Breast epithelium (tissue), 4 donors: ENCODE measurements at regions not wholly inside any gene's neighbourhood (a gene's known extent, or its start where the extent isn't known, plus 50 kb on each side); places are given as distances from the start of the nearest gene placed in this dataset.

Experiments used
- DNase-seq, 2 donors: peaks; one replicate each; pipeline ENCODE4 v3.0.0-alpha.2; 2019; ENCODE audit warnings: low spot score in 2 of 2
- H3K27ac ChIP-seq, 2 donors: fragments of 200-600 bp; sonication (generic) in 1 of 2; one replicate each; pipeline ENCODE4 v1.5.1; 2016 to 2019; ENCODE audit warnings: mild to moderate bottlenecking in 1 of 2
- H3K27me3 ChIP-seq, 2 donors: fragments of 200-600 bp; sonication (generic) in 1 of 2; one replicate each; pipeline versions ENCODE4 v1.5.1 to v1.6.0; 2017 to 2019; ENCODE audit warnings: control low read depth in 1 of 2, mild to moderate bottlenecking in 1 of 2
- H3K36me3 ChIP-seq: fragments of 200-600 bp; one replicate; pipeline ENCODE4 v1.5.1; 2019
- H3K4me1 ChIP-seq, 2 donors: fragments of 200-600 bp; sonication (generic); one replicate each; pipeline ENCODE4 v1.5.1; 2016 to 2019; ENCODE audit warnings: control low read depth in 1 of 2
- H3K4me3 ChIP-seq, 3 donors: fragments of 200-600 bp; sonication (generic); 1 replicate in 2 of 3; 2 replicates in 1 of 3; pipeline ENCODE4 v1.5.1; 2016 to 2019; ENCODE audit warnings: mild to moderate bottlenecking in 3 of 3, moderate library complexity in 2 of 3
- H3K9me3 ChIP-seq, 2 donors: fragments of 200-600 bp; sonication (generic) in 1 of 2; one replicate each; pipeline ENCODE4 v1.5.1; 2016 to 2019; ENCODE audit warnings: control low read depth in 1 of 2
- POLR2A ChIP-seq: fragments of 450-650 bp; IDR thresholded peaks from one replicate; pipeline ENCODE4 v1.6.1; 2016; ENCODE audit warnings: antibody characterized with exemption, mild to moderate bottlenecking, moderate library complexity
- POLR2AphosphoS5 ChIP-seq, 3 donors: sonication (generic); formaldehyde crosslinking; IDR thresholded peaks; one replicate each; pipeline ENCODE4 v1.6.1; 2017; ENCODE audit warnings: antibody characterized with exemption in 3 of 3
- intact Hi-C: fragments of 100-400 bp; cut with DNase I; formaldehyde crosslinking; loops from one replicate; pipeline ENCODE4 v1.15.1; 2023; ENCODE audit warnings: low total_unique reads
- TF ChIP-seq, protein P1 (sequence below), 3 donors: fragments of 450-650 bp; IDR thresholded peaks; one replicate each; pipeline ENCODE4 v1.5.1; 2016 to 2017; ENCODE audit warnings: antibody characterized with exemption in 3 of 3, mild to moderate bottlenecking in 3 of 3, moderate library complexity in 3 of 3

GRCh38 chrX:21056622-21057021 is 317.6 kb upstream of the CNKSR2 start:
- Histone ChIP-seq H3K27ac (no peak overlapping the region), H3K27me3 (no peaks in the 10 kb centered on the region), H3K9me3 (peaks cover 8 to 22% of the 10 kb centered on the region in 2 donors), H3K4me3 (no peak overlapping the region), H3K4me1 (no peaks in the 10 kb centered on the region), H3K36me3 (no peaks in the 10 kb centered on the region)
- TF ChIP-seq POLR2A (no peak), POLR2AphosphoS5 (IDR thresholded peaks at IDR 0.05) (no peak)
- TF ChIP-seq, protein P1, sequence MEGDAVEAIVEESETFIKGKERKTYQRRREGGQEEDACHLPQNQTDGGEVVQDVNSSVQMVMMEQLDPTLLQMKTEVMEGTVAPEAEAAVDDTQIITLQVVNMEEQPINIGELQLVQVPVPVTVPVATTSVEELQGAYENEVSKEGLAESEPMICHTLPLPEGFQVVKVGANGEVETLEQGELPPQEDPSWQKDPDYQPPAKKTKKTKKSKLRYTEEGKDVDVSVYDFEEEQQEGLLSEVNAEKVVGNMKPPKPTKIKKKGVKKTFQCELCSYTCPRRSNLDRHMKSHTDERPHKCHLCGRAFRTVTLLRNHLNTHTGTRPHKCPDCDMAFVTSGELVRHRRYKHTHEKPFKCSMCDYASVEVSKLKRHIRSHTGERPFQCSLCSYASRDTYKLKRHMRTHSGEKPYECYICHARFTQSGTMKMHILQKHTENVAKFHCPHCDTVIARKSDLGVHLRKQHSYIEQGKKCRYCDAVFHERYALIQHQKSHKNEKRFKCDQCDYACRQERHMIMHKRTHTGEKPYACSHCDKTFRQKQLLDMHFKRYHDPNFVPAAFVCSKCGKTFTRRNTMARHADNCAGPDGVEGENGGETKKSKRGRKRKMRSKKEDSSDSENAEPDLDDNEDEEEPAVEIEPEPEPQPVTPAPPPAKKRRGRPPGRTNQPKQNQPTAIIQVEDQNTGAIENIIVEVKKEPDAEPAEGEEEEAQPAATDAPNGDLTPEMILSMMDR (IDR thresholded peaks at IDR 0.05), result no peak
- DNase-seq, result no peak
- intact Hi-C loops, result no loop called here

- H3K27me3 ChIP-seq, result peaks cover 0 to 6% of the 10 kb centered on the region in 2 donors
- no peaks in the 10 kb centered on the region for H3K4me1 ChIP-seq
- intact Hi-C loops, result no loop called here
- TF ChIP-seq POLR2AphosphoS5 (IDR thresholded peaks at IDR 0.05), result no peak
- no peak for TF ChIP-seq POLR2A
- TF ChIP-seq, protein P1 (IDR thresholded peaks at IDR 0.05), result no peak
- H3K36me3 ChIP-seq, result no peaks in the 10 kb centered on the region
- DNase-seq, result no peak
- H3K9me3 ChIP-seq, result no peaks in the 10 kb centered on the region
- H3K27ac ChIP-seq, result no peak overlapping the region
- H3K4me3 ChIP-seq, result no peak overlapping the region
These were observed 327.2 kb upstream of the CNKSR2 start for GRCh38 chrX:21047034-21047455.

DNA sequence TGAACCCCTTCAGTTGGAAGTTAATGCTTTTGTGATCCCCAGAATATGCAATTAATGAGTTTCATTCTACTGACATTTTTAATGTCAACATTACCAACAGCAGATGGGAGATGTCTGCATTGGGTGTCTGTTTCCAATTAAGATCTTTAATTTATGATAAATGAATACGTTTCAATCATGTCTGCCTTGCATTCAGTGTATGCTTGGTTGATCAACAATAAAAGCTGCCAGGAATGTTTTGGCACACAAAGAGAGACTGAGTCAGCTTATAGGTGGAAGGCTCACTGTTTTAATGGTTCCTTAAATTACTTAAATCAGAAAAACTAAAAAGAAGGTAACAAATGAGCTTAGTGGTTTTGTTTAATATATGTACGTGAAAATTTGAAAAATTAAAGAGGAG is 359.9 kb upstream of the CNKSR2 start:
- Histone ChIP-seq H3K4me3 (no peak overlapping the region), H3K27me3 (peaks cover 0 to 3% of the 10 kb centered on the region in 2 donors), H3K36me3 (no peaks in the 10 kb centered on the region), H3K27ac (no peak overlapping the region), H3K9me3 (peaks cover 7 to 15% of the 10 kb centered on the region in 2 donors), H3K4me1 (no peaks in the 10 kb centered on the region)
- TF ChIP-seq POLR2A, result no peak
- no peak for DNase-seq
- intact Hi-C loops, result no loop called here

DNA sequence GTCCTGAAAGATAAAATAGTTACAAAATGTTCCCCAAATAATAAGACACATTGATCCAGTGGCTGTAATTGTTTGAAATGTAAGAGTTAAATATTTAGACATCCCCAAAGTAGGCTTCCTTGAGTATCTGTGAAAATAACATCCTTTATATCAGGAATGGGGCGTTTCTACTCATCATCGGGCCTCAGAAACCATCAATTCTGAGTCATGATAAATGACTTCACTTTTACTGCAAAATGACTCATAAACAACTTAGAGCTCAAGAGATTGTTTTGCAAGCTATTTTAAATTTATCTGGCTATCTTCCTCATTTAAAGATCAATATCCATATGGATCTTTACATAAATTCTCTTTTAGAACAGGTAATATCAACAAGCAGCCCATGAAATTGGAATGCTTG is 369.4 kb upstream of the CNKSR2 start:
- no peaks in the 10 kb centered on the region for H3K9me3 ChIP-seq
- no peak for DNase-seq
- TF ChIP-seq, protein P1 (IDR thresholded peaks at IDR 0.05), result no peak
- TF ChIP-seq POLR2AphosphoS5 (IDR thresholded peaks at IDR 0.05) (no peak), POLR2A (no peak)

GRCh38 chrX:20995829-20996228 is 378.4 kb upstream of the CNKSR2 start:
- TF ChIP-seq POLR2A (no peak), POLR2AphosphoS5 (IDR thresholded peaks at IDR 0.05) (no peak)
- TF ChIP-seq, protein P1 (IDR thresholded peaks at IDR 0.05), result no peak
- intact Hi-C loops, result no loop called here
- no peak for DNase-seq
- no peak overlapping the region for H3K27ac ChIP-seq
- H3K9me3 ChIP-seq, result no peaks in the 10 kb centered on the region
- H3K36me3 ChIP-seq, result no peaks in the 10 kb centered on the region
- H3K27me3 ChIP-seq, result no peaks in the 10 kb centered on the region
- no peaks in the 10 kb centered on the region for H3K4me1 ChIP-seq
- H3K4me3 ChIP-seq, result no peak overlapping the region

More for the DNA sequence above, 369.4 kb upstream of the CNKSR2 start:
- H3K36me3 ChIP-seq, result no peaks in the 10 kb centered on the region
- intact Hi-C loops, result no loop called here
- no peaks in the 10 kb centered on the region for H3K4me1 ChIP-seq
- no peak overlapping the region for H3K4me3 ChIP-seq
- H3K27me3 ChIP-seq, result no peaks in the 10 kb centered on the region
- H3K27ac ChIP-seq, result no peak overlapping the region

DNA sequence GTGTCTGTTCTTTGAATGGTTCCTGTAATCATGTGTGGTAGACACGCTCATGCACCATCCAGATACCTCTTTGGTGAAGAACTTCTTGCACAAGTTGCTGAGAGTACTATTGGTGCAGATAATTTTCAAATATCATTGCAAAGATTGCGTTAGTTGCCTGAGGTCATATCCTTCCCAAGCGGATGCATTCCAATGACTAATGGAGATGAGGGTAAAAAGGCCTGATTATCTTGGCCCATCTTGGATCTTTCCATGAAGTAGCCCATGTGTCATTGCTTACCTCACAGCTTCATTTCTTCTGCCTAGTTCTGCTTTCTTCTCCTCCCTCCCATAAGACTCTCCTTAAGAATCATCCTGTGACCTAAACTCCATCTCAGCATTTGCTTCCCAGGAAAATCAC is 384.9 kb upstream of the CNKSR2 start:
- Histone ChIP-seq H3K9me3 (no peaks in the 10 kb centered on the region), H3K27me3 (no peaks in the 10 kb centered on the region), H3K4me1 (no peaks in the 10 kb centered on the region), H3K27ac (no peak overlapping the region), H3K4me3 (no peak overlapping the region), H3K36me3 (no peaks in the 10 kb centered on the region)
- DNase-seq, result no peak
- TF ChIP-seq, protein P1 (IDR thresholded peaks at IDR 0.05), result no peak
- TF ChIP-seq POLR2AphosphoS5 (IDR thresholded peaks at IDR 0.05) (no peak), POLR2A (no peak)
- intact Hi-C loops, result no loop called here
